Bronchial epithelial cell (primary cell): ENCODE measurements at regions not wholly inside any gene's neighbourhood (a gene's known extent, or its start where the extent isn't known, plus 50 kb on each side); places are given as distances from the start of the nearest gene placed in this dataset.

Experiments
- DNase-seq: peaks from one replicate; pipeline ENCODE4 v3.0.0-alpha.2; 2010; ENCODE audit warnings: low read depth
- FAIRE-seq: peaks from 2 replicates; lab custom pipeline; 2011; peaks lifted over from hg19 to GRCh38; lab: Jason Lieb, UNC
- H3K27me3 ChIP-seq: 2 replicates; pipeline ENCODE4 v1.5.1; 2011; ENCODE audit warnings: low read length; ENCODE audit not compliant: control insufficient read depth, insufficient read depth
- H3K36me3 ChIP-seq: 2 replicates; pipeline ENCODE4 v1.5.1; 2011; ENCODE audit warnings: low read length; ENCODE audit not compliant: control insufficient read depth, insufficient read depth
- H3K4me3 ChIP-seq: 2 replicates; pipeline ENCODE4 v1.5.1; 2011; ENCODE audit warnings: mild to moderate bottlenecking, low read depth, low read length, control low read depth
- CTCF ChIP-seq: IDR thresholded peaks from 2 replicates; pipeline ENCODE4 v1.5.1; 2011; ENCODE audit warnings: mild to moderate bottlenecking, moderate library complexity, low read length, control low read depth, inconsistent platforms; ENCODE audit not compliant: insufficient read depth, severe bottlenecking

DNA sequence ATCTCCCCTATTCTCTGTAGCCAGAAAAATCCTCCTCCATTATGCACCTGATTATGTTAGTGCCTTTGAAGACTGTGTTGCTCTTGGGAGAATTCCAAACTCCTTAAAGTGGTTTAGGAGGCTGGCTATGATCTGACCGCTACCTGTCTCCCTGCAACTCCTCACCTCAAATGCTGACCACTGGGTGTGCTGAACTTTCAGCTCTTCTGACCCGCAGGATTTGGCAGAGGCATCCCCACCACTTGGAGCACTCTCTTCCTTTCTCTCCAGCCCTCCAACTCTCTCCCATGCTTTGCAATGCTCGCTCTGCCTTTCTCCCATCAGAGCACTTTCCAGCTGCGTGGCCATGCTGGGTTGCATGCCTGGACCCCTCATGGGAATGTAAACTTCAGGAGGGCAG lies 227.6 kb downstream of the RPS24 start:
- no peaks in the 10 kb centered on the region for H3K27me3 ChIP-seq
- FAIRE-seq (peak; percentile 13), DNase-seq (no peak)
- H3K4me3 ChIP-seq = no peak overlapping the region
- TF ChIP-seq CTCF = no peak
- H3K36me3 ChIP-seq = no peaks in the 10 kb centered on the region

- H3K4me3 ChIP-seq = no peak overlapping the region
- TF ChIP-seq CTCF = no peak
- no peaks in the 10 kb centered on the region for H3K36me3 ChIP-seq
- peaks cover 1% of the 10 kb centered on the region for H3K27me3 ChIP-seq
- no peak for FAIRE-seq
- DNase-seq = no peak
Measured at GRCh38 chr10:78262860-78263259, 229.2 kb downstream of the RPS24 start.

- no peak for TF ChIP-seq CTCF
- DNase-seq (peak; percentile 44), FAIRE-seq (no peak)
- no peaks in the 10 kb centered on the region for H3K36me3 ChIP-seq
- H3K27me3 ChIP-seq = peaks cover 1% of the 10 kb centered on the region
- no peak overlapping the region for H3K4me3 ChIP-seq
Measured at GRCh38 chr10:78263521-78263988, 229.9 kb downstream of the RPS24 start.

DNA sequence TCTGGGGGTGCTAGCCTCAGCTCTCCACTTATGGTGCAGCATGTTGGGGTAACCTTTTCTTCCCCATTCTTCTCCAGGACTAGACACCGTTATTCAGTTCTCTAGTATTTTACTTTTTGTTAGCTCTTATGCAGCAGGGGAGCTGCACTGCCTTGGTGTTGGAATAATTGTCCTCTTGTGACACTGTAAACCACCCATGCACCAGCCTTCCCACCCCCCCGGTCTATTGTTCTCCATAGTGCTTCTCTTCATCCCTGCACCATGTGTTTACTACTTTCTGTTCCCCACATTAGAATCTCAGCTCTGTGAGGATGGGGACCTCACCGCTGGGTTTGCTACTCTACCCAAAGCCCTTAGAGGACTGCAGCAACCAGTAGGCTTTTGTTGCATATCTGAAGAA lies 230.7 kb downstream of the RPS24 start:
- H3K27me3 ChIP-seq = peaks cover 1% of the 10 kb centered on the region
- DNase-seq (no peak), FAIRE-seq (peak; percentile 13)
- no peaks in the 10 kb centered on the region for H3K36me3 ChIP-seq
- no peak for TF ChIP-seq CTCF
- no peak overlapping the region for H3K4me3 ChIP-seq

GRCh38 chr10:78266741-78267469 lies 233.2 kb downstream of the RPS24 start:
- no peaks in the 10 kb centered on the region for H3K36me3 ChIP-seq
- H3K27me3 ChIP-seq = peaks cover 1% of the 10 kb centered on the region
- no peak for FAIRE-seq
- no peak for DNase-seq
- H3K4me3 ChIP-seq = no peak overlapping the region
- TF ChIP-seq CTCF = no peak

GRCh38 chr10:78267598-78267997 lies 233.9 kb downstream of the RPS24 start:
- no peak for DNase-seq

More at GRCh38 chr10:78267598-78267997, 233.9 kb downstream of the RPS24 start:
- no peak for FAIRE-seq
- TF ChIP-seq CTCF = no peak
- Histone ChIP-seq H3K36me3 (no peaks in the 10 kb centered on the region), H3K4me3 (no peak overlapping the region), H3K27me3 (peaks cover 1% of the 10 kb centered on the region)
